Neural progenitor cell (in vitro differentiated cells): ENCODE measurements at regions not wholly inside any gene's neighbourhood (a gene's known extent, or its start where the extent isn't known, plus 50 kb on each side); places are given as distances from the start of the nearest gene placed in this dataset.

ENCODE experiments used
- CTCF ChIP-seq: fragments of 200-600 bp; sonication (generic); IDR thresholded peaks from 2 replicates; pipeline ENCODE4 v1.5.1; 2017; ENCODE audit warnings: antibody characterized with exemption, mild to moderate bottlenecking
- EZH2 ChIP-seq: fragments of 200-600 bp; sonication (generic); IDR thresholded peaks from 2 replicates; pipeline ENCODE4 v1.6.1; 2017; ENCODE audit warnings: antibody characterized with exemption, mild to moderate bottlenecking, moderate library complexity
- EZH2phosphoT487 ChIP-seq: fragments of 200-600 bp; sonication (generic); IDR thresholded peaks from 2 replicates; pipeline ENCODE4 v1.6.1; 2017; ENCODE audit warnings: antibody characterized with exemption

GRCh38 chr10:33858326-33858725, 523.9 kb upstream of the NRP1 start:
- TF ChIP-seq CTCF (no peak), EZH2 (no peak), EZH2phosphoT487 (no peak)
